Activated CD8-positive, alpha-beta T cell treated with anti-CD3 and anti-CD28 coated beads for 36 hours (primary cell): ENCODE measurements at regions not wholly inside any gene's neighbourhood (a gene's known extent, or its start where the extent isn't known, plus 50 kb on each side); places are given as distances from the start of the nearest gene placed in this dataset.

ENCODE experiments used
- ATAC-seq: fragments of 200-7000 bp; cut with Tn5 transposase; one replicate; pipeline ENCODE4 v1.10.0; 2021; ENCODE audit warnings: mild to moderate bottlenecking, moderate library complexity
- CTCF ChIA-PET: fragments of 350-600 bp; sonication (Branson Sonifier 250); formaldehyde crosslinking; loops from one replicate; lab custom pipeline; 2021; ENCODE audit warnings: antibody characterized with exemption; lab: Charles Lee
- POLR2A ChIA-PET: fragments of 350-600 bp; sonication (Branson Sonifier 250); formaldehyde crosslinking; loops from one replicate; lab custom pipeline; 2021; ENCODE audit warnings: antibody characterized with exemption; lab: Charles Lee
- DNase-seq: peaks from one replicate; pipeline ENCODE4 v3.0.0-alpha.2; 2020
- H3K27ac Mint-ChIP-seq: one replicate; pipeline ENCODE4 v1.8.0; 2021; ENCODE audit warnings: mild to moderate bottlenecking, mixed read lengths
- H3K27me3 Mint-ChIP-seq: one replicate; pipeline ENCODE4 v1.8.0; 2021; ENCODE audit warnings: mixed read lengths
- H3K36me3 Mint-ChIP-seq: one replicate; pipeline ENCODE4 v1.8.0; 2021; ENCODE audit warnings: low read depth, mixed read lengths
- H3K4me1 Mint-ChIP-seq: one replicate; pipeline ENCODE4 v1.8.0; 2021; ENCODE audit warnings: low read depth, mixed read lengths
- H3K4me3 Mint-ChIP-seq: one replicate; pipeline ENCODE4 v1.8.0; 2021; ENCODE audit warnings: mild to moderate bottlenecking, moderate library complexity, mixed read lengths
- H3K9me3 Mint-ChIP-seq: one replicate; pipeline ENCODE4 v1.8.0; 2021; ENCODE audit warnings: mixed read lengths
- intact Hi-C: fragments of 100-400 bp; cut with micrococcal nuclease; formaldehyde crosslinking; loops from one replicate; pipeline ENCODE4 v1.10.0; 2022
- TF ChIP-seq, protein P1 (sequence below): fragments of 200-600 bp; IDR thresholded peaks from one replicate; pipeline ENCODE4 v1.8.0; 2022; ENCODE audit warnings: antibody characterized with exemption, mild to moderate bottlenecking

DNA sequence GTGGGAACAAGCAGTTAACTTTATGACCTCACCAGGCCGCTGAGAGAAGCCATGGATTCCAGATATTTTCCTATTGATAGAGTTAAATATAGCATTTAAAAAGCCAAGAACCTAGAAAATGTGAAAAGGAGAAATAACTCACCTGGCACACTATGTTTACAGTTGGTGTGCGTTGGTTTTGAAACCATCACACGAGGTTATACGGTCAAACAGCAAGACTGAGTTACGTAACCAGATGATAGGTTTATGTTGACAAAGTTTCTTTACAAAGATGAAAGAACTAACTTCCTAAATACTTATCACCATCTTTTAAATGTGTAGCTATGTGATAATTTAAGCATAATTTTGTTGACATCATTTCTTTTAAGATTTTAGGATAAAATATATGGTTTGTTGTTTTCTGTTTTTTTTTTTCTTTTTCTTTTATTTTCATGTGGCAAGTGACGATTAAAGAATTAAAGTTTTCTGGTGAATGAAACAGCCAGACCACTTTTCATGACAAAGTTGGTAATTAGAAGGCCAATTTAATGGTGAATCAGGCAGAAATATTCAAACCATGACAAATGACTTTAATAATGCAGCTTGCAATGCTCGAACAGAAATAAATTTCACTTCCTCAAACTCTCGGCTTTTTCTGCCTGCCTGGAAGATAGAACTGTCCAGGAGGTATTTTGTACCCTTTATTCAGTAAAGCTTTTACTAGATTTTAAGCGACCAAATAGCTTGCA is 339.1 kb upstream of the OBI1 start:
- no peaks in the 10 kb centered on the region for H3K9me3 Mint-ChIP-seq
- no peaks in the 10 kb centered on the region for H3K36me3 Mint-ChIP-seq
- POLR2A ChIA-PET = no interaction called here
- no peak overlapping the region for H3K4me3 Mint-ChIP-seq
- H3K27me3 Mint-ChIP-seq = peaks cover 10% of the 10 kb centered on the region
- no peak for ATAC-seq
- H3K27ac Mint-ChIP-seq = no peak overlapping the region
- no peak for DNase-seq
- TF ChIP-seq, protein P1, sequence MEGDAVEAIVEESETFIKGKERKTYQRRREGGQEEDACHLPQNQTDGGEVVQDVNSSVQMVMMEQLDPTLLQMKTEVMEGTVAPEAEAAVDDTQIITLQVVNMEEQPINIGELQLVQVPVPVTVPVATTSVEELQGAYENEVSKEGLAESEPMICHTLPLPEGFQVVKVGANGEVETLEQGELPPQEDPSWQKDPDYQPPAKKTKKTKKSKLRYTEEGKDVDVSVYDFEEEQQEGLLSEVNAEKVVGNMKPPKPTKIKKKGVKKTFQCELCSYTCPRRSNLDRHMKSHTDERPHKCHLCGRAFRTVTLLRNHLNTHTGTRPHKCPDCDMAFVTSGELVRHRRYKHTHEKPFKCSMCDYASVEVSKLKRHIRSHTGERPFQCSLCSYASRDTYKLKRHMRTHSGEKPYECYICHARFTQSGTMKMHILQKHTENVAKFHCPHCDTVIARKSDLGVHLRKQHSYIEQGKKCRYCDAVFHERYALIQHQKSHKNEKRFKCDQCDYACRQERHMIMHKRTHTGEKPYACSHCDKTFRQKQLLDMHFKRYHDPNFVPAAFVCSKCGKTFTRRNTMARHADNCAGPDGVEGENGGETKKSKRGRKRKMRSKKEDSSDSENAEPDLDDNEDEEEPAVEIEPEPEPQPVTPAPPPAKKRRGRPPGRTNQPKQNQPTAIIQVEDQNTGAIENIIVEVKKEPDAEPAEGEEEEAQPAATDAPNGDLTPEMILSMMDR = no peak
- CTCF ChIA-PET = interaction anchor here (1.0 to 1.4 kb wide), 2 partner anchors 20 to 25 kb away, joined by 3 read pairs; no protein-coding TSS in a partner anchor
- no peaks in the 10 kb centered on the region for H3K4me1 Mint-ChIP-seq
- intact Hi-C loops = no loop called here

DNA sequence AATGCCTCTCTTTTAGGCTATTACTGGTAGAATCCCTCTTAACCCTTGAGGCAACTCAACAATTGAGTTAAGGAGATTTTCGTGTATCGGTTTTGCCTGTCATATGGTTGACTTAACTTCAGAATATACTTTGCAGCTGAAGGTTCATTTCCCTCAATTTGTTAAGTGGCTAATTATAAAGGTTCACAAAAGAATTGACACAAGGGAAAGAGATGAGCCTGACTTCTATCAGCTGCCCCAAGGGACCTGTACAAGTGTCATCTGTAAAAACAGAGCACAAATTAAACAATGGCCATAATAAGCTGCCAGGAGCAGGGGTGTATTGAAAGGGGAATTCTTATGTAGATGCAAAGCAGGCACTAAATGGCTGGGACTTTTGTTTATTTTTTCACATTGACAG is 334.8 kb upstream of the OBI1 start:
- ATAC-seq (no peak), DNase-seq (no peak)
- no peak overlapping the region for H3K27ac Mint-ChIP-seq
- no peak overlapping the region for H3K4me3 Mint-ChIP-seq
- ChIA-PET POLR2A (interaction anchor here (0.6 kb wide), 1 partner anchor 17 kb away, joined by 4 read pairs; no protein-coding TSS in a partner anchor), CTCF (no interaction called here)
- H3K36me3 Mint-ChIP-seq = no peaks in the 10 kb centered on the region
- H3K4me1 Mint-ChIP-seq = no peaks in the 10 kb centered on the region
- H3K9me3 Mint-ChIP-seq = no peaks in the 10 kb centered on the region
- TF ChIP-seq, protein P1 = no peak
- intact Hi-C loops = no loop called here
- H3K27me3 Mint-ChIP-seq = peaks cover 4% of the 10 kb centered on the region

DNA sequence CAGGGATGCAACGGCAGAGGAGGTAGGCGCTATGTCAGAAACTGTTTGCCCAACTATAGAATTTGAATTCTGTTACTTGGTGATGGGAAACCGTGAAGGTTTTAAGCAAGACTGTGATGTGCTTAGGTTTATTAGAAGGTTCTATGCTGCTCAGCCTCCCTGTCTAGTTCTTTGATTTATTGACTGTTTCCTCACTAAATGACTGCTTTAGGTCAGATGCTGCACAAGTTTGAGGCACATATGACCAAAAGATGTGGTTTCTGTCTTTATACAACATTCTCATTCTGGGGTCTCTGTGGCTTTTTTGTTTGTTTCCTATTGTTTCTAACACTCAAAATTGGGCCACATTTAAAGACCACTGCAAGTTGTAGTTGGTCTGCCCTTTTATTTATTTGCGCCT is 323.0 kb upstream of the OBI1 start:
- CTCF ChIA-PET = interaction anchor here (0.9 kb wide), 1 partner anchor 9 kb away, joined by 4 read pairs; no protein-coding TSS in a partner anchor
- ATAC-seq = no peak
- no peak for DNase-seq
- no peak overlapping the region for H3K27ac Mint-ChIP-seq
- H3K36me3 Mint-ChIP-seq = no peaks in the 10 kb centered on the region
- TF ChIP-seq, protein P1 = no peak
- no peak overlapping the region for H3K4me3 Mint-ChIP-seq
- H3K27me3 Mint-ChIP-seq = peaks cover 9% of the 10 kb centered on the region
- intact Hi-C loops = no loop called here
- H3K4me1 Mint-ChIP-seq = no peaks in the 10 kb centered on the region
- POLR2A ChIA-PET = no interaction called here
- no peaks in the 10 kb centered on the region for H3K9me3 Mint-ChIP-seq

DNA sequence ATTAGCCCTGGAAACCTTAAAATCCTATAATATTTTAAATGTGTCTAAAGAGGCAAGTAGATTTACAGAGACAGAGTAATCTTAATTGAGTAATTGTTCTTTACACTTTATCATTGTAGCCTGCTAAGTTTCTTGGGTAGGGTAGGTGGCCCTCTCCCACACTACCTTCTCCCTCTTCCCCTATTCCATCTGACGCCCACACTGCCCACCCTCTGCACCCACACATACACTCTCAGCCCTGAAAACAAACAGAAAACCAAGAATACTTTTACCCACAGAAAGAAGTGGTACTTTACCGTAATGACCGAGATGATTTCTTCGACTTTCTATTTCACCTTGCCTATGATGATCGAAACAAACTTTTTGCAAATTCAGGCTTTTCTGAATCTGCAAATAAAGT is 320.4 kb upstream of the OBI1 start:
- no peaks in the 10 kb centered on the region for H3K36me3 Mint-ChIP-seq
- H3K4me3 Mint-ChIP-seq = no peak overlapping the region
- H3K9me3 Mint-ChIP-seq = no peaks in the 10 kb centered on the region
- intact Hi-C loops = loop anchor here (2.0 to 5.0 kb wide), 2 partner anchors 737 to 843 kb away; no protein-coding TSS in a partner anchor
- ATAC-seq (no peak), DNase-seq (no peak)
- H3K27ac Mint-ChIP-seq = no peak overlapping the region
- ChIA-PET CTCF (interaction anchor here (0.7 to 1.8 kb wide), 10 partner anchors 10 to 848 kb away, joined by 3 to 26 read pairs (median 4); no protein-coding TSS in a partner anchor), POLR2A (no interaction called here)
- peaks cover 8% of the 10 kb centered on the region for H3K27me3 Mint-ChIP-seq
- no peaks in the 10 kb centered on the region for H3K4me1 Mint-ChIP-seq
- TF ChIP-seq, protein P1 = no peak
